Stimulated activated CD4-positive, alpha-beta T cell treated with anti-CD3 and anti-CD28 coated beads, TNF-alpha, amount 100 ng/mL, for 1 hour (primary cell): ENCODE measurements at regions not wholly inside any gene's neighbourhood (a gene's known extent, or its start where the extent isn't known, plus 50 kb on each side); places are given as distances from the start of the nearest gene placed in this dataset.

ENCODE experiments used
- DNase-seq, 3 donors: peaks; one replicate each; pipeline ENCODE4 v3.0.0-alpha.2; 2020; ENCODE audit warnings: low read depth in 3 of 3, low spot score in 1 of 3

- no peak for DNase-seq
Measured at GRCh38 chr14:65928995-65929394, 516.5 kb downstream of the FUT8 start.

DNA sequence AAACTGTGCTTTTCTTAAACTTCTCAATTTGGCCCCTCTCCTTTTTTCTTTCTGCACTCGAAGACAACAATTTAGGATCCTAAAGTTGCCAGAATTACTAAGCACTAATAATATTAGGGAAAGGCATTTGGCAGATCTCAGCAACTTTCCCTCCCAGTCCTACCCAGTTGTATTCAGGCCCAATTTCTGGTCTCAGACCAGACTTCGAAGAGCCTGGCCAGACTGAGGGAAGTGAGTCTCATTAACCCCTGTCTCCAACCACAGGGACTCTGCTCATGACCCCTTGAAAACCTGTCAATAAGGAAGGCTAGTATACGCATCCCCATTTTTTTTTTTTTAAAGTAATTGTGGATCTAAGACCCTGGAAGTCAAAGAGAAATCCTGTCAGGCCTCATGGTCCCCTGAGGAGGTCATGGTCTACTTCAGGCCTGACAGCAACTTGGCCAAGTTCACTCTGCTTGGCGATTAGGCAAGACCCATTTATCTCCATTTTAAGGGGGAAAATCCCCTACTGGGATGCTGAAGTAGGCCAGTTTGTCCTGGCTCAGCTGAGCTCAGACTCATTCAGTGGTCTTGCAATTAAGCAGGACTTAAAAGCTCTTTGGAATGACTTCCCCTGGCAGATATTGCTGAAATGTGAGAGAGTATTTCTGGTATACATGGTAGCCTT, 521.0 kb downstream of the FUT8 start:
- DNase-seq = no peak

- no peak for DNase-seq
Measured at GRCh38 chr14:65934070-65934435, 521.5 kb downstream of the FUT8 start.

GRCh38 chr14:65936342-65936975, 523.9 kb downstream of the FUT8 start:
- no peak for DNase-seq

- DNase-seq = no peak
Measured at GRCh38 chr14:65937079-65937959, 524.8 kb downstream of the FUT8 start.

DNA sequence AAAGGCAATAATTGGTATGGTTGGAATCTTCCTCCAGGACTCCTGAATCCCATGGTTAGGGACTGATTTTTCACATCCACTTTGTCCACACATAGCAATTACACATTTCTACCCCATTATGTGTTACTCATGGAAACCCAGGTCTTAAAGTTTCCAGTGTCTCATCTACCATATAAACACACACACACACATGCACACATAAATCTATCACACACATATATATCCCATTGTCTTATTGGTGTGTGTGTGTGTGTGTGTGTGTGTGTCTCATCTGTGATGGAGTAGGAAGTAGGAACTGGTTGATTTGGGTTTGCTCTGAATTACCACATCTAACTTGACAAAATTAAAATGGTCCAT, 525.4 kb downstream of the FUT8 start:
- no peak for DNase-seq

GRCh38 chr14:65938738-65939137, 526.2 kb downstream of the FUT8 start:
- DNase-seq = no peak

GRCh38 chr14:65939184-65939583, 526.7 kb downstream of the FUT8 start:
- DNase-seq = no peak

- no peak for DNase-seq
Measured at GRCh38 chr14:65940056-65940735, 527.7 kb downstream of the FUT8 start.

DNA sequence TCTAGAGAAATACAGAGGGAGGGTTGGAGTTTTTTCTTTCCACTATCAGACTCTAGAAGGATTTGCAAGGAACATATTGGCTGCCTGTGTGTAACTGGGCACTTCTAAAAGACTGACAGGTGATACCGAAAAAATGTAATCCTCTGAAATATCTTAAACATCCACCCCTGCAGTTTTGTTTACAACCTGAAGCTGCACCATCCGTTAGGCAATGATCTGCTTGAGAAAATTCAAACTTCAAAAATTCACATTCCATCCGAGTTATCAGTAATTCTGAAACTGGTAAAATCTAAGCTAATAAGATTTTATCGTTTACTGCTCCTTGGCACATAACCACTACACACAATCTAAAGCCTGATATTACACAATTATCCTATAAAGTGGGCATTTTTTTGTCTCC, 528.6 kb downstream of the FUT8 start:
- no peak for DNase-seq

DNA sequence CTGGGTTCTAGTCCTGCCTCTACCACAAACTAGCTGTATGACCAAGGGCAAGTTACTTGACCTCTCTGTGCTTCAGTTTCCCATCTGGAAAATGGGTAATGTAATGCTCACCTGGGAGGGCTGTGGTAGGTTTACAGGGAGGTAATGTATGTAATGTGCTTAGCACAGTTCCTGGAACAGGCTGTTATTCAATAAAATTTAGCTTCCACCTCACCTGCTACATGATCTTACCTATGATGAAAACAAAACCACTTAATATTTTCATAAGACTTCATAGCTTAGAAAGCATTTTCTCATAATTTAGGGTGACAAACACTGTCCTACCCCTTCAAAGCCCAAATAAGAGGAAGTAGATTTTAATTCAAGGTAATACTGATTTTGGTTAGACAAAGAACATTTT, 530.6 kb downstream of the FUT8 start:
- no peak for DNase-seq

GRCh38 chr14:65943916-65944410, 531.4 kb downstream of the FUT8 start:
- no peak for DNase-seq

DNA sequence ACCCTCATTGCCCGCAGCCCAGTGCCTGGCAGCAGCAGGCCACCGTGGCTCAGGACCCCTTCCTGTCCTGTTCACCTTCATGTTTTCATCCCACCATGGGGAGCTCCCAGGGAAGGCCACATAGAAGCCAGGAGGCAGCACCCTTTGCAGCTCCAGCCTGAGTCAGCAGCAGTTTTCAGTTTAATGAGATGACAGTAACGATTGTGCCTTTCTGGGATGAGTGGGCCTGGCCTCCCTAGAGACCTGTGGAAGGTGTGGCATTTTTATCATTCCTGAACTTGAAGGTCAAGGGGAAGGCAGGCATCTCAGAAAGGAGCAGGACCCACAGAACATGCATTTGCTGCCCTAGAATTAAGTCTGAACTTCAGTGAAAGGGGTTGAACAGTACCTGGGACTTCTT, 532.8 kb downstream of the FUT8 start:
- no peak for DNase-seq

DNA sequence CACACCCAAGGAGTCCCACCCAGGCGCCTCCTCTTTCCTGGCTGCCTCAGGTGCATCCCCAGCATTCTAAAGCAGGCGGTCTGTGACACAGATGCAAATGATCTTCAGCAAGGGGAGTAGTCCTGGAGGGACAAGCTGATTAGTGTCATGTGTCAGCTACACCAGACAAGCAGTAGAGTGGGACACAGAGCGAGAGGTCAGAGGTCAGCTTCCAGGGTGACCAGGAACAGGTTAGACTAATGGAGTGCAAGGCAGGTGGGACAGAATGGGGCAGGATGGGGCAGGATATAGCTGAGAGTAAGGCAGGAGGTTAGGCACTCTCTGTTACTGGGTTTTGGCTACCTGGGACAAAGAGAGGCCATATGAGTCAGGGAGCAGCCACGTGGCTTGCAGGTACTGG, 534.0 kb downstream of the FUT8 start:
- no peak for DNase-seq

DNA sequence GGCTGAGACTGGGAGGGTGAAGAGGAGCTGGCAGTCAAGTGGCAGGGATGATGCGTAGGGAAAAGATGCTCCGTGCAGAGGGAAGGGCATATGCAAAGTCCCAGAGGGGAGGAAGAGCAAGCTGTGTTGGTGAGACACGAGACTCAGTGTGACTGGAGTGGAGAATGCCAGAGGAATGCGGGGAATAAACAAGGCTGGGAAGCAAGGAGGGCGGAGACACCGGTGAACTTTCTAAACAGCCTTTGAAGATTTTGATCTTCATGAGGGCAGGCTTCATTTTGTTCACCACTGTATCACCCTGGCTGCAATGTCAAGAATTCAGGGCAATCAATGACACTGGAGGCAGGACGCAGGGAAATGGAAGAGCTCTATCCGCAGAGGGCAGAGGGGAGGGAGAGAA, 535.8 kb downstream of the FUT8 start:
- no peak for DNase-seq

- DNase-seq = no peak
Measured at GRCh38 chr14:65949711-65950516, 536.3 kb upstream of the CCDC196 start.

DNA sequence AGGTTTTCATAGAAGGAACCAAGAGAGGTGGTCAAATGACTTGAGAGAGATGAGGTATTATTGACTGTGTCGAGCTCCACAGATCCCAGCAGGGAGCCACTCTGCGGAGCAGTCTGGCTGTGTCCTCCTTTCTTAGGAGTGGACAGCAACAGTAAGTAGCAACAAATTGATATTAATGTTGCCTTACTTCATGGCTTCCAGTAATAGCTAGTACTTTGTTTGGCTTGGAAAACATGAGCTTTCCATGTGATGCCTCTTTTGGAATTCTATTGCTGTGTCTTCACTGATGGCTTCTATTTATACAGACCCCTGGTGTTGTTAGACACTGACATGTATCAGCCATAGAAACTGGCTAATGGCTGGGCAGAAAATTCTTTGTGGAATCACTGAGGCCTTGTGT, 531.2 kb upstream of the CCDC196 start:
- DNase-seq = no peak

GRCh38 chr14:65957631-65958205, 528.5 kb upstream of the CCDC196 start:
- no peak for DNase-seq

DNA sequence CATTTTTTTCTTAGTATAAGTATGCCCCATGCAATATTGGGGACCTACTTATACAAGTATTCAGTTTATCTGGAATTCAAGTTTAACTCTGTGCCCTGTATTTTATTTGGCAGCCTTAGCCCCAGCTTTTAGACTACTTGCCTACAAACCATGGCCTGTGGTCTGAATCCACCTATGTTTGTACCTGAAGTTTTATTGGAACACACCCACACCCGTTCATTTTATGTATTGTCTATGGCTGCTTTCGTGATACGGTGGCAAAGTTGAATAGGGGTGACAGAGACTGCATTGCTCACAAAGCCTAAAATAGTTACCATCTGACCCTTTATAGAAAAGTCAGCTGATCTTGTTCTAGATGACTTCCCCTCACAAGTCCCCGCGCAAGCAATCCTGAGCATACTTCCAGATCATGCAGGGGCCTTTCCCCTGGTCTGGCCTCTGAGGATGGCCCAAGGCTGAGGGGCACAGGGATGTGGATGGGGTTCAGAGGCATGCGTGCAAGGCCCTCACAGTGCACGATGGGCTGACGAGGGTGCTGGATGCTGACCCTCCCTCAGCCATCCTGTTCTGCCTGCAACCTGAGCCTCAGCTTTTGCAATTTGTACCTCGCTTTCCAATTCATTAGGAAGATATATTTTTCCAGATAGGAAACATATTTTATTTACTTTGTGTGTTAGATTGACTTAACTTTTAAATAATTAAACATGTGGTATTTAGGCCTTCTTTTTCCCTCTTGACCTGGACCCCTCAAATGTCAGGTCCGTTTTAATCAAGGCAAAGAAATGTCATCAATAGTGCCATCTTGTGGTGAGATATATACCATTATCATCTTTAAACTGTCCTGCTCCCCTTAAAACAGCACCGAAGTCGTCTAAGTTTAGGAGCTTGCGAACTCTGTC, 527.3 kb upstream of the CCDC196 start:
- DNase-seq = no peak
